HepG2 (cell line): ENCODE measurements at regions not wholly inside any gene's neighbourhood (a gene's known extent, or its start where the extent isn't known, plus 50 kb on each side); places are given as distances from the start of the nearest gene placed in this dataset.
A peak's percentile ranks its signal among the peaks of the same experiment; 100 is the strongest.

Experiments
- ATAC-seq: fragments of 200-7000 bp; cut with Tn5 transposase; 3 replicates; pipeline ENCODE4 v1.9.1; 2020; ENCODE audit warnings: mild to moderate bottlenecking, moderate library complexity
- BruUV-seq: library from RNA; stranded (reverse); fragments of 400-500 nt; replicated peaks from 2 replicates; lab custom pipeline; 2021; lab: Mats Ljungman, UMichigan
- CTCF ChIA-PET: fragments of 300-600 bp; formaldehyde crosslinking; extraction: SDS; loops from one replicate; lab custom pipeline; 2021; ENCODE audit warnings: low total read pairs, inconsistent platforms, low intra/inter-chr PET ratio; lab: Yijun Ruan, JAX
- POLR2A ChIA-PET: fragments of 350-600 bp; sonication (Branson Sonifier 250); formaldehyde crosslinking; loops from one replicate; lab custom pipeline; 2020; ENCODE audit warnings: antibody characterized with exemption, inconsistent platforms; lab: Yijun Ruan, JAX
- DNase-seq: peaks from one replicate; pipeline ENCODE4 v3.0.0-alpha.2; 2015; ENCODE audit warnings: low spot score
- FAIRE-seq: peaks from 3 replicates; lab custom pipeline; 2011; peaks lifted over from hg19 to GRCh38; lab: Jason Lieb, UNC
- H2AFZ ChIP-seq: one replicate; pipeline ENCODE4 v1.6.1; 2011; ENCODE audit warnings: low read length, inconsistent platforms
- H3K27ac ChIP-seq: fragments of 300-600 bp; 3 replicates; pipeline ENCODE4 v1.8.0; 2011; ENCODE audit warnings: mixed run types, mild to moderate bottlenecking, mixed read lengths, low read length, inconsistent platforms; ENCODE audit not compliant: insufficient read depth; ENCODE audit errors: extremely low read length
- H3K27me3 ChIP-seq, 2 experiments: fragments of 200-600 bp in 1 of 2; 2 replicates in 1 of 2; 3 replicates in 1 of 2; pipeline versions ENCODE4 v1.6.0 to v1.8.0; 2011; ENCODE audit warnings: low read length in 2 of 2, mild to moderate bottlenecking in 2 of 2, moderate library complexity in 2 of 2, inconsistent platforms in 1 of 2; ENCODE audit not compliant: insufficient read depth in 2 of 2, control insufficient read depth in 1 of 2
- H3K36me3 ChIP-seq, 2 experiments: fragments of 200-600 bp in 1 of 2; replicated peaks in 1 of 2; 2 replicates in 1 of 2; 3 replicates in 1 of 2; pipeline versions ENCODE4 v1.5.1 to v1.8.0; 2011; ENCODE audit warnings: low read length in 2 of 2, inconsistent platforms in 1 of 2; ENCODE audit not compliant: insufficient read depth in 2 of 2, control insufficient read depth in 1 of 2
- H3K4me1 ChIP-seq: 2 replicates; pipeline ENCODE4 v1.5.1; 2012; ENCODE audit warnings: low read length, inconsistent platforms; ENCODE audit not compliant: insufficient read depth
- H3K4me2 ChIP-seq: 2 replicates; pipeline ENCODE4 v1.6.0; 2011; ENCODE audit warnings: low read depth, low read length, inconsistent platforms
- H3K4me3 ChIP-seq, 3 experiments: fragments of 200-600 bp in 1 of 3; sonication (generic), shearing (Covaris generic) in 1 of 3; replicated peaks in 1 of 3; 2 replicates each; pipeline ENCODE4 v1.5.1; 2011 to 2016; ENCODE audit warnings: low read length in 3 of 3, inconsistent platforms in 2 of 3, low read depth in 2 of 3, mild to moderate bottlenecking in 2 of 3, control low read depth in 1 of 3, mixed read lengths in 1 of 3; ENCODE audit not compliant: insufficient read depth in 1 of 3
- H3K79me2 ChIP-seq: one replicate; pipeline ENCODE4 v1.6.1; 2011; ENCODE audit warnings: low read length, inconsistent platforms; ENCODE audit not compliant: insufficient read depth
- H3K9ac ChIP-seq: 2 replicates; pipeline ENCODE4 v1.6.0; 2011; ENCODE audit warnings: mild to moderate bottlenecking, low read depth, low read length, inconsistent platforms; ENCODE audit not compliant: insufficient read depth
- H3K9me3 ChIP-seq: 2 replicates; pipeline ENCODE4 v1.5.1; 2012; ENCODE audit warnings: mild to moderate bottlenecking, low read length
- H4K20me1 ChIP-seq: 2 replicates; pipeline ENCODE4 v1.6.0; 2011; ENCODE audit warnings: inconsistent platforms, mild to moderate bottlenecking, low read length, moderate library complexity; ENCODE audit not compliant: insufficient read depth
- ATF2 ChIP-seq: sonication (generic); formaldehyde crosslinking; IDR thresholded peaks from 2 replicates; pipeline ENCODE4 v1.4.0; 2020; ENCODE audit warnings: missing genetic modification reagents
- ATF7 ChIP-seq, 2 experiments: fragments of 450-650 bp in 1 of 2; sonication (generic) in 1 of 2; formaldehyde crosslinking in 1 of 2; IDR thresholded peaks; 2 replicates each; pipeline versions ENCODE4 v1.4.0 to v1.6.1; 2016 to 2020; ENCODE audit warnings: antibody characterized with exemption in 1 of 2, mild to moderate bottlenecking in 1 of 2, missing genetic modification reagents in 1 of 2
- CBX2 ChIP-seq, 2 experiments: fragments of 200-600 bp in 1 of 2; sonication (generic); formaldehyde crosslinking in 1 of 2; IDR thresholded peaks; 2 replicates each; pipeline versions ENCODE4 v1.7.0 to v1.8.1; 2018 to 2022; ENCODE audit warnings: low read depth in 2 of 2, low read length in 1 of 2, mild to moderate bottlenecking in 1 of 2, missing genetic modification reagents in 1 of 2
- CENPBD1 ChIP-seq: sonication (generic); formaldehyde crosslinking; IDR thresholded peaks from 2 replicates; pipeline ENCODE4 v1.8.0; 2022; ENCODE audit warnings: missing genetic modification reagents, low read depth, mild to moderate bottlenecking, borderline replicate concordance
- CREB1 ChIP-seq, 2 experiments: fragments of 450-650 bp in 1 of 2; IDR thresholded peaks; 2 replicates each; pipeline ENCODE4 v1.6.1; 2016 to 2017; ENCODE audit warnings: control low read depth in 1 of 2, mild to moderate bottlenecking in 1 of 2, missing compliant biosample characterization in 1 of 2, missing genetic modification characterization in 1 of 2
- HBP1 ChIP-seq: IDR thresholded peaks from 2 replicates; pipeline ENCODE4 v1.6.1; 2016; ENCODE audit warnings: low read depth, control low read depth
- NFATC3 ChIP-seq: sonication (generic); formaldehyde crosslinking; IDR thresholded peaks from 2 replicates; pipeline ENCODE4 v1.5.1; 2020; ENCODE audit warnings: mild to moderate bottlenecking, missing genetic modification reagents
- XBP1 ChIP-seq: sonication (generic); formaldehyde crosslinking; IDR thresholded peaks from 2 replicates; pipeline ENCODE4 v1.5.0; 2020; ENCODE audit warnings: missing genetic modification reagents
- ZNF572 ChIP-seq: sonication (generic); formaldehyde crosslinking; IDR thresholded peaks from 2 replicates; pipeline ENCODE4 v1.5.1; 2020; ENCODE audit warnings: mild to moderate bottlenecking, missing genetic modification reagents
- ZNF784 ChIP-seq: sonication (generic); formaldehyde crosslinking; IDR thresholded peaks from 2 replicates; pipeline ENCODE4 v1.5.1; 2020; ENCODE audit warnings: missing genetic modification reagents, mild to moderate bottlenecking, borderline replicate concordance
- WGBS: methylation state at CpG from one replicate; pipeline ENCODE4 v1.1.6; 2017; ENCODE audit warnings: low lambda C conversion rate; 5-methylcytosine and 5-hydroxymethylcytosine counted together
- in situ Hi-C: cut with HindIII; loops from 2 replicates; pipeline ENCODE4 v1.10.0; 2017; ENCODE audit warnings: low pct_unique_long_range_greater_than_20kb; ENCODE audit not compliant: extremely low pct_ligation_motif_present
- intact Hi-C: fragments of 100-400 bp; cut with micrococcal nuclease; formaldehyde crosslinking; loops from one replicate; pipeline ENCODE4 v1.10.0; 2022; ENCODE audit not compliant: unreplicated experiment

- in situ Hi-C loops = no loop called here
- 0% methylated on average over 4 of the region's 4 CpGs for WGBS
- POLR2A ChIA-PET = no interaction called here
Observed at GRCh38 chr10:36164556-36165504, 522.7 kb upstream of the FZD8 start.

More at GRCh38 chr10:36164556-36165504, 522.7 kb upstream of the FZD8 start:
- H3K9ac ChIP-seq = no peak overlapping the region
- H3K4me2 ChIP-seq = no peak overlapping the region
- ATAC-seq (no peak), DNase-seq (no peak), FAIRE-seq (no peak)
- no peak overlapping the region for H3K4me3 ChIP-seq
- CTCF ChIA-PET = no interaction called here
- no peaks in the 10 kb centered on the region for H3K4me1 ChIP-seq
- H3K27me3 ChIP-seq = no peaks in the 10 kb centered on the region
- no peak for TF ChIP-seq XBP1 (CRISPR knock-in tag)
- no peak for TF ChIP-seq HBP1 (CRISPR knock-in tag)
- TF ChIP-seq CENPBD1 (CRISPR knock-in tag) = no peak
- TF ChIP-seq CREB1 (IDR thresholded peaks at IDR 0.05) = peak; percentile 95
- TF ChIP-seq CREB1 (CRISPR knock-in tag; IDR thresholded peaks at IDR 0.05) = no peak
- TF ChIP-seq CBX2 (IDR thresholded peaks at IDR 0.05; ENCODE audit: low read depth, low read length) = no peak
- TF ChIP-seq CBX2 (CRISPR knock-in tag; IDR thresholded peaks at IDR 0.05; ENCODE audit: low read depth) = no peak
- TF ChIP-seq ZNF572 (CRISPR knock-in tag) = no peak
- no peak for TF ChIP-seq ATF2
- TF ChIP-seq ZNF784 (CRISPR knock-in tag) = no peak
- peak; percentile 71 for TF ChIP-seq ATF7 (IDR thresholded peaks at IDR 0.05)
- TF ChIP-seq ATF7 (CRISPR knock-in tag; IDR thresholded peaks at IDR 0.05) = no peak
- TF ChIP-seq NFATC3 (CRISPR knock-in tag) = no peak
- H4K20me1 ChIP-seq = no peaks in the 10 kb centered on the region
- no peaks in the 10 kb centered on the region for H3K9me3 ChIP-seq
- BruUV-seq = no TSS peak
- H3K36me3 ChIP-seq = no peaks in the 10 kb centered on the region
- no peaks in the 10 kb centered on the region for H3K79me2 ChIP-seq
- H3K27ac ChIP-seq = no peak overlapping the region
- no peak overlapping the region for H2AFZ ChIP-seq
- intact Hi-C loops = no loop called here
